ENCODE measurements at regions not wholly inside any gene's neighbourhood (a gene's known extent, or its start where the extent isn't known, plus 50 kb on each side); places are given as distances from the start of the nearest gene placed in this dataset.
"Not testable (repeated sequence)": the region's sequence is repeated elsewhere in the genome, so short reads cannot be mapped to it uniquely, and the experiment has no call there.

DNA sequence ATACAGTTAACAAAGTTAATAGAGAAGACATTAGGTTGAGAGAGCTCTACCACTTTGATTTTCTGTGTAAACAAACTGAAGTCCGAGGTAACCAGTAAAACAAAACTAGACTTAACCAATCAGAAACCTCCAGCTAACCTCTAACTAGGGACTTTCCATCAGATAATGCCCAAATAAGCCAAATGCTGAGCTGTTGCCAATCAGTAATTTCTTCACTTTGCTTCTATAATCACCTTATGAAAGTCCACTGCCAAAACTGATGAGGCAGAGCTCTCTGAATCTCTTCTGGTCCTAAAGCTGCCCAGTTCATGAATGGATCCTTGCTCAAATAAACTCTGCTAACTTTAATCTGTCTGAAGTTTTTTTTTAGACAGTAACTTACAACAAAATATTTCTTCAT lies 448.0 kb upstream of the NECTIN3 start:
- no peaks in the 10 kb centered on the region for H3K4me1 ChIP-seq
- no peak for DNase-seq
- H3K9me3 ChIP-seq, result no peaks in the 10 kb centered on the region
- no peaks in the 10 kb centered on the region for H3K36me3 ChIP-seq
- intact Hi-C loops (cut with DNase I; ENCODE audit: low total_unique reads), result no loop called here
- no peak for TF ChIP-seq POLR2A (IDR thresholded peaks at IDR 0.05)
- TF ChIP-seq, protein P1, sequence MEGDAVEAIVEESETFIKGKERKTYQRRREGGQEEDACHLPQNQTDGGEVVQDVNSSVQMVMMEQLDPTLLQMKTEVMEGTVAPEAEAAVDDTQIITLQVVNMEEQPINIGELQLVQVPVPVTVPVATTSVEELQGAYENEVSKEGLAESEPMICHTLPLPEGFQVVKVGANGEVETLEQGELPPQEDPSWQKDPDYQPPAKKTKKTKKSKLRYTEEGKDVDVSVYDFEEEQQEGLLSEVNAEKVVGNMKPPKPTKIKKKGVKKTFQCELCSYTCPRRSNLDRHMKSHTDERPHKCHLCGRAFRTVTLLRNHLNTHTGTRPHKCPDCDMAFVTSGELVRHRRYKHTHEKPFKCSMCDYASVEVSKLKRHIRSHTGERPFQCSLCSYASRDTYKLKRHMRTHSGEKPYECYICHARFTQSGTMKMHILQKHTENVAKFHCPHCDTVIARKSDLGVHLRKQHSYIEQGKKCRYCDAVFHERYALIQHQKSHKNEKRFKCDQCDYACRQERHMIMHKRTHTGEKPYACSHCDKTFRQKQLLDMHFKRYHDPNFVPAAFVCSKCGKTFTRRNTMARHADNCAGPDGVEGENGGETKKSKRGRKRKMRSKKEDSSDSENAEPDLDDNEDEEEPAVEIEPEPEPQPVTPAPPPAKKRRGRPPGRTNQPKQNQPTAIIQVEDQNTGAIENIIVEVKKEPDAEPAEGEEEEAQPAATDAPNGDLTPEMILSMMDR (IDR thresholded peaks at IDR 0.05), result no peak
- H3K27ac ChIP-seq, result no peak overlapping the region
- H3K4me3 ChIP-seq, result no peak overlapping the region
- H3K27me3 ChIP-seq, result no peaks in the 10 kb centered on the region

DNA sequence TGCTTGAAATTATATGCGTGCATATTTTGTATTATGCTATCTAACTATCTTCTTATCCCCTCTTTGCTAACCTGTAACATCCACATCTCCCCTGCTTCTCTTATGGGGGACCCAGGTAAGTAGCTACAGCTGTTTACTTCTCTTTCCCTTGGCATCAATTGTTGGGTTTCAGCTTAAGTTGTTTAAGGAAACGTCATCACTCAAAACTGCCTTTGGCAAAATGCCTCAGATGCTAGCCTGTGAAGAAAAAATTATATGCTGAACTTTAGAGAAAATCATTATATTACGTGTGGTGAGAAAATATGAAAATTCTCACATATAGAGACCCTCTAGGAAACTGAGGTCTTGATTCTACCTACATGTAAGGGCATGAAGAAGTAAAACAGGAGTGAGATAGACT lies 447.0 kb upstream of the NECTIN3 start:
- DNase-seq, result no peak
- H3K27ac ChIP-seq, result no peak overlapping the region
- no peaks in the 10 kb centered on the region for H3K4me1 ChIP-seq
- TF ChIP-seq, protein P1 (IDR thresholded peaks at IDR 0.05), result no peak
- no peak for TF ChIP-seq POLR2A (IDR thresholded peaks at IDR 0.05)
- no peak overlapping the region for H3K4me3 ChIP-seq
- no peaks in the 10 kb centered on the region for H3K27me3 ChIP-seq
- H3K36me3 ChIP-seq, result no peaks in the 10 kb centered on the region
- no peaks in the 10 kb centered on the region for H3K9me3 ChIP-seq
- intact Hi-C loops (cut with DNase I; ENCODE audit: low total_unique reads), result no loop called here

DNA sequence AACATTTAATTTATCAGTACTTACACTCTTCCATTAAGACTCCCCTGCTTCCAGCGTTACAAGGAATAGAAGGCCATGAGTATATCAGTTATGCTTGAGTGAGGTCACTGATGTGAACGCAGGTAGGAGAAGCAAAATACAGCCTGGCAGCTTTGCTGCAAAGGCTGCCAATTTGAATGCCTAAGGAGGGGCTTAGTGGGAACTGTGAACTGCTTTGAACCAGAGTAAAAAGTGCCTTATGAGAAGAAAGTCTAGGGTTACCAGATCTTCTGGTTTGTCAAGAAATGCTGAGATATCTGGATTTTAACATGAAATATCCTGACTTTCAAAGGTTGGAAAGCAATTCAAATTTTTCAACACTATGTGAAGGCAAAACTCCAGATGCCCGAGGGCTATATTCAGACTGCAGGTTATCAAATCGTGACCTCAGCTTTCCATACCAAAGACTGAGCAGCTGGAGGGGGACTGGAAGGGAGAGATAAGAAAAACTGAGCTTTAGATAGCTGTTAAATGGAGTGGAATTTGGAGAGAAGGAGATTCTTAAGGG lies 446.3 kb upstream of the NECTIN3 start:
- no peak overlapping the region for H3K27ac ChIP-seq
- no peak for DNase-seq
- H3K9me3 ChIP-seq, result no peaks in the 10 kb centered on the region
- intact Hi-C loops (cut with DNase I; ENCODE audit: low total_unique reads), result no loop called here
- no peaks in the 10 kb centered on the region for H3K4me1 ChIP-seq
- TF ChIP-seq, protein P1 (IDR thresholded peaks at IDR 0.05), result no peak
- TF ChIP-seq POLR2A (IDR thresholded peaks at IDR 0.05), result no peak
- no peak overlapping the region for H3K4me3 ChIP-seq
- H3K36me3 ChIP-seq, result no peaks in the 10 kb centered on the region
- no peaks in the 10 kb centered on the region for H3K27me3 ChIP-seq

DNA sequence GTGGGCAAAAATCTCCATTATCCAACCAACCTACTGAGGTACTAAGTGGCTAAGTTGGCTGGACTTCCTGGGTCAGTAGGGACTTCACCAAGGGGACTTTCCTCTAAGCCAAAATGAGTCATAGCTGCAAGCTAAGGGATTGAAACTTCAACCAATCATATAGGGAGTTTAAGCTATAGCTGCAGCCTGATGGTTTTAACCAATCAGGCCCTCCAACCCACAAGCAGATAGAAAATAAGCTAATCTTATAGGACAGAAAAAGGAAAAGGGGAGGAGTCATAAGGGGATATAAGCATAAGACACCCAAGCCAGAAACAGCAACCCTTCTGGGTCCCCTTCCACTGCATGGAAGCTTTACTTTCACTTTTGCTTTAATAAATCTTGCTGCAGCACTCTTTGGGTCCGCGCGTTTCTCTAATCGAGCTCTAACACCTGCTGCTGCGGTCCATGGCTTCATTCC lies 444.9 kb upstream of the NECTIN3 start:
- H3K9me3 ChIP-seq; intact Hi-C loops (cut with DNase I; ENCODE audit: low total_unique reads); H3K27ac ChIP-seq; H3K36me3 ChIP-seq; H3K4me3 ChIP-seq; H3K4me1 ChIP-seq; H3K27me3 ChIP-seq; DNase-seq: not testable (repeated sequence)

DNA sequence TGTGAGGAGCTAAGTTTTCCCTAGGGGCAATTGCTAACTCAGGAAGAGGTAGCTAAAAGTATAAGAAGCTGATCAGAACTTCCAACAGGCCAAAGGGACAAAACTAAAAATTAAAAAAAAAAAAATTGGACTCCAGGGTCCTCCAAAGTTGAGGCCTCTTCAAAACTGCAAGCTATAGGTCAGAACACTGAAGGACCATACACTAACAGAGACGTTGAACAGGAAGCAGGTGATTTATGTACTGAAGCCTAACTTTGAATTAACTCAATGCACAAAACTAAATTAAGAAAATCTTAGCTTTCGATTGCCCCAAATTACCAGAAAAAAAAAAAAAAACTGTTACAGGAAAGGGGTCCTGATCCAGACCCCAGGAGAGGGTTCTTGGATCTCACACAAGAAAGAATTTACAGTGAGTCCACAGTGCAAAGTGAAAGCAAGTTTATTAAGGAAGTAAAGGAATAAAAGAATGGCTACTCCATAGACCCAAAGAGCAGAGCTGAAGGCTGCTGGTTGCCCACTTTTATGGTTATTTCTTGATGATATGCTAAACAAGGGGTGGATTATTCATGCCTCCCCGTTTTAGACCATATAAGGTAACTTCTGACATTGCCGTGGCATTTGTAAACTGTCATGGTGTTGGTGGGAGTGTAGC lies 442.8 kb upstream of the NECTIN3 start:
- no peak overlapping the region for H3K27ac ChIP-seq
- no peaks in the 10 kb centered on the region for H3K36me3 ChIP-seq
- H3K9me3 ChIP-seq, result no peaks in the 10 kb centered on the region
- H3K27me3 ChIP-seq, result no peaks in the 10 kb centered on the region
- H3K4me1 ChIP-seq, result no peaks in the 10 kb centered on the region
- intact Hi-C loops (cut with DNase I; ENCODE audit: low total_unique reads), result no loop called here
- no peak for DNase-seq
- TF ChIP-seq POLR2A (IDR thresholded peaks at IDR 0.05), result no peak
- TF ChIP-seq, protein P1 (IDR thresholded peaks at IDR 0.05), result no peak
- no peak overlapping the region for H3K4me3 ChIP-seq

Measured in uterus (tissue), 3 donors.